Cardiac fibroblast (primary cell): ENCODE measurements at regions not wholly inside any gene's neighbourhood (a gene's known extent, or its start where the extent isn't known, plus 50 kb on each side); places are given as distances from the start of the nearest gene placed in this dataset.
A peak's percentile ranks its signal among the peaks of the same experiment; 100 is the strongest.

Source experiments
- DNase-seq, 2 donors: peaks; one replicate each; pipeline versions ENCODE4 v3.0.0 to v3.0.0-alpha.2; 2010; ENCODE audit warnings: low read depth in 2 of 2
- H3K4me3 ChIP-seq, 2 donors: replicated peaks in 1 of 2; 1 replicate in 1 of 2; 2 replicates in 1 of 2; pipeline ENCODE4 v1.5.1; 2011; ENCODE audit warnings: low read depth in 2 of 2, low read length in 2 of 2, mild to moderate bottlenecking in 2 of 2, moderate library complexity in 1 of 2
- TF ChIP-seq, protein P1 (sequence below): IDR thresholded peaks from one replicate; pipeline ENCODE4 v1.5.1; 2011; ENCODE audit warnings: low read depth, mild to moderate bottlenecking, low read length, inconsistent platforms

GRCh38 chr6:25016014-25016720 lies 80.4 kb upstream of the RIPOR2 start:
- H3K4me3 ChIP-seq, result no peak overlapping the region
- DNase-seq, result no peak
- TF ChIP-seq, protein P1, sequence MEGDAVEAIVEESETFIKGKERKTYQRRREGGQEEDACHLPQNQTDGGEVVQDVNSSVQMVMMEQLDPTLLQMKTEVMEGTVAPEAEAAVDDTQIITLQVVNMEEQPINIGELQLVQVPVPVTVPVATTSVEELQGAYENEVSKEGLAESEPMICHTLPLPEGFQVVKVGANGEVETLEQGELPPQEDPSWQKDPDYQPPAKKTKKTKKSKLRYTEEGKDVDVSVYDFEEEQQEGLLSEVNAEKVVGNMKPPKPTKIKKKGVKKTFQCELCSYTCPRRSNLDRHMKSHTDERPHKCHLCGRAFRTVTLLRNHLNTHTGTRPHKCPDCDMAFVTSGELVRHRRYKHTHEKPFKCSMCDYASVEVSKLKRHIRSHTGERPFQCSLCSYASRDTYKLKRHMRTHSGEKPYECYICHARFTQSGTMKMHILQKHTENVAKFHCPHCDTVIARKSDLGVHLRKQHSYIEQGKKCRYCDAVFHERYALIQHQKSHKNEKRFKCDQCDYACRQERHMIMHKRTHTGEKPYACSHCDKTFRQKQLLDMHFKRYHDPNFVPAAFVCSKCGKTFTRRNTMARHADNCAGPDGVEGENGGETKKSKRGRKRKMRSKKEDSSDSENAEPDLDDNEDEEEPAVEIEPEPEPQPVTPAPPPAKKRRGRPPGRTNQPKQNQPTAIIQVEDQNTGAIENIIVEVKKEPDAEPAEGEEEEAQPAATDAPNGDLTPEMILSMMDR, result no peak

DNA sequence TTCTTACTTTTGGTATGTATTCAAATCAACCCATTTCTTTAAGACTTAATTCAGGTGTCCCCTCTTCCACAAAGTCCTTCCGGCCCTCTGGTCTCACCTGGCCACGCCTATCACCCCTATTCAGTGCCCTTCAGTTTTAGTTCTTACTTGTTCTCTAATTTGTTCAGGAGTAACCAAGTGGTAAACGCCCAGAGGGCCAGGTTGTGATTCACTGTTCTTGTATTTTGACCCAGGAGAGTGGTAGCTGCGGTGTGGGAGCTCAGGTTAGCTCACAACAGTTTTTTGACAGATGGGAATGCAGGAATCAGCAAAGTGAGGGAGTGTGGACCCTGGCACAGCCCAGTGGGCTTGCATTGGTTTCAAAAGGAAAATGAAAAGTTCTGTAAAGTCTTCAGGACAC lies 81.7 kb upstream of the RIPOR2 start:
- TF ChIP-seq, protein P1, result no peak
- H3K4me3 ChIP-seq, result no peak overlapping the region
- no peak for DNase-seq

DNA sequence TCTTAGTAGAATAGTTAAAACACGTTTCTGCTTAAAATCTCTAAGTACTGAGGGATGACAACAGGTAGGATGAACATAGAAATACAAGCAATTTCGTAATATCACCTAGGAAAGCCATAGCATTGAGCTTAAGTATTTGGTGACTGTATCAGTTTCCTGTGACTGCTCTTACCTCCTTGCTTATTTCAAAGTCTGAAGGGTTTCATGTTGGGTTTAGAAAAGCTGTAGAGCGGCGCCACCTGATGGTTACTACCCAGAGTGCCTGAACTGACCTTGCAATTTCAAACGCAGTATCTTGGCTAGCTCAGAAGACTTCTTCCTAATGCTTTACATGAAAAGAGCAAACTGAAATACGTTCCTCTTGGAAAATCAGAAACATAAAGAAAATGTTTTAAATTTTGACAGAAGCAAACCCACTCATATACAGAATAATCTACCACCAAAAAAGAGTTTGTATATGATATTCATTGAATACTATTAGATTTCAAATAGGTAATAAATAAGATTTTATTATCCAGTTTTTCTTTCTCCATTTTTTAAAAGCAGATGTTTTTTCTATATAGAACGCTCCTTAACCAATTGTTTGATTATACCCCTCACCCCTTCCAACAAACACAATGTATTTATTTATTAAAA lies 82.3 kb upstream of the RIPOR2 start:
- no peak overlapping the region for H3K4me3 ChIP-seq
- peak; percentile 88 to 91 for DNase-seq
- TF ChIP-seq, protein P1, result peak; percentile 78

- no peak for DNase-seq
- H3K4me3 ChIP-seq, result no peak overlapping the region
- TF ChIP-seq, protein P1, result no peak
Measured at GRCh38 chr6:25018568-25018954, 82.8 kb upstream of the RIPOR2 start.

- TF ChIP-seq, protein P1, result no peak
- H3K4me3 ChIP-seq, result no peak overlapping the region
- peak; percentile 49 to 62 for DNase-seq
Measured at GRCh38 chr6:25022140-25022553, 86.4 kb upstream of the RIPOR2 start.

GRCh38 chr6:25023781-25024180 lies 88.0 kb upstream of the RIPOR2 start:
- no peak for DNase-seq
- TF ChIP-seq, protein P1, result no peak
- H3K4me3 ChIP-seq, result no peak overlapping the region
